HG02623 (cell line): ENCODE measurements at regions not wholly inside any gene's neighbourhood (a gene's known extent, or its start where the extent isn't known, plus 50 kb on each side); places are given as distances from the start of the nearest gene placed in this dataset.
A peak's percentile ranks its signal among the peaks of the same experiment; 100 is the strongest.

Experiments
- ATAC-seq: cut with Tn5 transposase; IDR thresholded peaks from one replicate; pipeline ENCODE4 v1.9.1; 2021; ENCODE audit warnings: moderate library complexity; ENCODE audit not compliant: unreplicated experiment

- no peak for ATAC-seq
Observed at GRCh38 chr4:175514174-175514573, 297.9 kb downstream of the GPM6A start.

GRCh38 chr4:175530655-175531054 is 281.4 kb downstream of the GPM6A start:
- no peak for ATAC-seq

- no peak for ATAC-seq
Observed at GRCh38 chr4:175531405-175532091, 280.5 kb downstream of the GPM6A start.

- peak; percentile 66 for ATAC-seq
Observed at GRCh38 chr4:175536852-175537453, 275.1 kb downstream of the GPM6A start.

GRCh38 chr4:175539498-175539897 is 272.6 kb downstream of the GPM6A start:
- ATAC-seq, result no peak

GRCh38 chr4:175540151-175540550 is 271.9 kb downstream of the GPM6A start:
- ATAC-seq, result no peak

GRCh38 chr4:175540732-175541131 is 271.3 kb downstream of the GPM6A start:
- no peak for ATAC-seq

GRCh38 chr4:175542786-175543185 is 269.3 kb downstream of the GPM6A start:
- no peak for ATAC-seq

- ATAC-seq, result no peak
Observed at GRCh38 chr4:175559126-175559525, 252.9 kb downstream of the GPM6A start.

- no peak for ATAC-seq
Observed at GRCh38 chr4:175559526-175559925, 252.5 kb downstream of the GPM6A start.

GRCh38 chr4:175560604-175561003 is 251.5 kb downstream of the GPM6A start:
- no peak for ATAC-seq

- no peak for ATAC-seq
Observed at GRCh38 chr4:175561696-175562095, 250.4 kb downstream of the GPM6A start.

- ATAC-seq, result no peak
Observed at GRCh38 chr4:175562111-175562510, 250.0 kb downstream of the GPM6A start.

GRCh38 chr4:175562542-175562941 is 249.5 kb downstream of the GPM6A start:
- ATAC-seq, result no peak
